GM20000 (cell line): ENCODE measurements at regions not wholly inside any gene's neighbourhood (a gene's known extent, or its start where the extent isn't known, plus 50 kb on each side); places are given as distances from the start of the nearest gene placed in this dataset.

ENCODE experiments used
- DNase-seq: peaks from one replicate; pipeline ENCODE4 v3.0.0; 2012; ENCODE audit warnings: low spot score
- CTCF ChIP-seq: IDR thresholded peaks from 2 replicates; pipeline ENCODE4 v1.5.1; 2012; ENCODE audit warnings: mild to moderate bottlenecking, control low read depth; ENCODE audit errors: extremely low read depth, missing control alignments

GRCh38 chr16:73280388-73280787 lies 232.5 kb upstream of the ZFHX3 start:
- TF ChIP-seq CTCF: no peak
- DNase-seq: no peak

- no peak for TF ChIP-seq CTCF
- no peak for DNase-seq
These were observed 231.5 kb upstream of the ZFHX3 start for GRCh38 chr16:73279451-73279850.

- TF ChIP-seq CTCF: no peak
- DNase-seq: no peak
These were observed 229.1 kb upstream of the ZFHX3 start for GRCh38 chr16:73277071-73277470.

GRCh38 chr16:73275448-73275847 lies 227.5 kb upstream of the ZFHX3 start:
- no peak for DNase-seq
- no peak for TF ChIP-seq CTCF

GRCh38 chr16:73275024-73275423 lies 227.1 kb upstream of the ZFHX3 start:
- no peak for TF ChIP-seq CTCF
- DNase-seq: no peak

- no peak for TF ChIP-seq CTCF
These were observed 226.2 kb upstream of the ZFHX3 start for GRCh38 chr16:73274140-73274539.

GRCh38 chr16:73268366-73268993 lies 220.6 kb upstream of the ZFHX3 start:
- DNase-seq: no peak
- no peak for TF ChIP-seq CTCF

More at GRCh38 chr16:73274140-73274539, 226.2 kb upstream of the ZFHX3 start:
- no peak for DNase-seq
